HepG2 (cell line): ENCODE measurements at regions not wholly inside any gene's neighbourhood (a gene's known extent, or its start where the extent isn't known, plus 50 kb on each side); places are given as distances from the start of the nearest gene placed in this dataset.
A peak's percentile ranks its signal among the peaks of the same experiment; 100 is the strongest.

Experiments
- ATAC-seq: fragments of 200-7000 bp; cut with Tn5 transposase; 3 replicates; pipeline ENCODE4 v1.9.1; 2020; ENCODE audit warnings: mild to moderate bottlenecking, moderate library complexity
- BruUV-seq: library from RNA; stranded (reverse); fragments of 400-500 nt; replicated peaks from 2 replicates; lab custom pipeline; 2021; lab: Mats Ljungman, UMichigan
- CTCF ChIA-PET: fragments of 300-600 bp; formaldehyde crosslinking; extraction: SDS; loops from one replicate; lab custom pipeline; 2021; ENCODE audit warnings: low total read pairs, inconsistent platforms, low intra/inter-chr PET ratio; lab: Yijun Ruan, JAX
- POLR2A ChIA-PET: fragments of 350-600 bp; sonication (Branson Sonifier 250); formaldehyde crosslinking; loops from one replicate; lab custom pipeline; 2020; ENCODE audit warnings: antibody characterized with exemption, inconsistent platforms; lab: Yijun Ruan, JAX
- DNase-seq: peaks from one replicate; pipeline ENCODE4 v3.0.0-alpha.2; 2015; ENCODE audit warnings: low spot score
- FAIRE-seq: peaks from 3 replicates; lab custom pipeline; 2011; peaks lifted over from hg19 to GRCh38; lab: Jason Lieb, UNC
- H2AFZ ChIP-seq: one replicate; pipeline ENCODE4 v1.6.1; 2011; ENCODE audit warnings: low read length, inconsistent platforms
- H3K27ac ChIP-seq: fragments of 300-600 bp; 3 replicates; pipeline ENCODE4 v1.8.0; 2011; ENCODE audit warnings: mixed run types, mild to moderate bottlenecking, mixed read lengths, low read length, inconsistent platforms; ENCODE audit not compliant: insufficient read depth; ENCODE audit errors: extremely low read length
- H3K27me3 ChIP-seq, 2 experiments: fragments of 200-600 bp in 1 of 2; 2 replicates in 1 of 2; 3 replicates in 1 of 2; pipeline versions ENCODE4 v1.6.0 to v1.8.0; 2011; ENCODE audit warnings: low read length in 2 of 2, mild to moderate bottlenecking in 2 of 2, moderate library complexity in 2 of 2, inconsistent platforms in 1 of 2; ENCODE audit not compliant: insufficient read depth in 2 of 2, control insufficient read depth in 1 of 2
- H3K36me3 ChIP-seq, 2 experiments: fragments of 200-600 bp in 1 of 2; replicated peaks in 1 of 2; 2 replicates in 1 of 2; 3 replicates in 1 of 2; pipeline versions ENCODE4 v1.5.1 to v1.8.0; 2011; ENCODE audit warnings: low read length in 2 of 2, inconsistent platforms in 1 of 2; ENCODE audit not compliant: insufficient read depth in 2 of 2, control insufficient read depth in 1 of 2
- H3K4me1 ChIP-seq: 2 replicates; pipeline ENCODE4 v1.5.1; 2012; ENCODE audit warnings: low read length, inconsistent platforms; ENCODE audit not compliant: insufficient read depth
- H3K4me2 ChIP-seq: 2 replicates; pipeline ENCODE4 v1.6.0; 2011; ENCODE audit warnings: low read depth, low read length, inconsistent platforms
- H3K4me3 ChIP-seq, 3 experiments: fragments of 200-600 bp in 1 of 3; sonication (generic), shearing (Covaris generic) in 1 of 3; replicated peaks in 1 of 3; 2 replicates each; pipeline ENCODE4 v1.5.1; 2011 to 2016; ENCODE audit warnings: low read length in 3 of 3, inconsistent platforms in 2 of 3, low read depth in 2 of 3, mild to moderate bottlenecking in 2 of 3, control low read depth in 1 of 3, mixed read lengths in 1 of 3; ENCODE audit not compliant: insufficient read depth in 1 of 3
- H3K79me2 ChIP-seq: one replicate; pipeline ENCODE4 v1.6.1; 2011; ENCODE audit warnings: low read length, inconsistent platforms; ENCODE audit not compliant: insufficient read depth
- H3K9ac ChIP-seq: 2 replicates; pipeline ENCODE4 v1.6.0; 2011; ENCODE audit warnings: mild to moderate bottlenecking, low read depth, low read length, inconsistent platforms; ENCODE audit not compliant: insufficient read depth
- H3K9me3 ChIP-seq: 2 replicates; pipeline ENCODE4 v1.5.1; 2012; ENCODE audit warnings: mild to moderate bottlenecking, low read length
- H4K20me1 ChIP-seq: 2 replicates; pipeline ENCODE4 v1.6.0; 2011; ENCODE audit warnings: inconsistent platforms, mild to moderate bottlenecking, low read length, moderate library complexity; ENCODE audit not compliant: insufficient read depth
- ARID5B ChIP-seq: IDR thresholded peaks from 2 replicates; pipeline ENCODE4 v1.4.0; 2020; ENCODE audit warnings: mild to moderate bottlenecking, missing genetic modification reagents
- CBX2 ChIP-seq, 2 experiments: fragments of 200-600 bp in 1 of 2; sonication (generic); formaldehyde crosslinking in 1 of 2; IDR thresholded peaks; 2 replicates each; pipeline versions ENCODE4 v1.7.0 to v1.8.1; 2018 to 2022; ENCODE audit warnings: low read depth in 2 of 2, low read length in 1 of 2, mild to moderate bottlenecking in 1 of 2, missing genetic modification reagents in 1 of 2
- CENPX ChIP-seq: sonication (generic); formaldehyde crosslinking; IDR thresholded peaks from 2 replicates; pipeline ENCODE4 v1.9.0; 2021; ENCODE audit warnings: mild to moderate bottlenecking, missing genetic modification reagents, moderate library complexity
- CREM ChIP-seq, 2 experiments: sonication (generic) in 1 of 2; formaldehyde crosslinking in 1 of 2; IDR thresholded peaks; 2 replicates each; pipeline versions ENCODE4 v1.4.0 to v1.6.1; 2016 to 2020; ENCODE audit warnings: antibody characterized with exemption in 1 of 2, mild to moderate bottlenecking in 1 of 2, missing genetic modification reagents in 1 of 2
- ELF3 ChIP-seq: IDR thresholded peaks from 2 replicates; pipeline ENCODE4 v1.6.1; 2016; ENCODE audit warnings: missing genetic modification reagents, missing compliant biosample characterization
- FOXP4 ChIP-seq: sonication (generic); formaldehyde crosslinking; IDR thresholded peaks from 2 replicates; pipeline ENCODE4 v1.4.0; 2020; ENCODE audit warnings: missing genetic modification reagents
- LCORL ChIP-seq, 2 experiments: fragments of 450-650 bp in 1 of 2; sonication (generic) in 1 of 2; formaldehyde crosslinking in 1 of 2; IDR thresholded peaks; 2 replicates each; pipeline versions ENCODE4 v1.5.0 to v1.6.1; 2017 to 2020; ENCODE audit warnings: antibody characterized with exemption in 1 of 2, missing genetic modification reagents in 1 of 2
- MED13 ChIP-seq: sonication (generic); formaldehyde crosslinking; IDR thresholded peaks from 2 replicates; pipeline ENCODE4 v1.5.0; 2020; ENCODE audit warnings: missing genetic modification reagents
- NFIC ChIP-seq: IDR thresholded peaks from 2 replicates; pipeline ENCODE4 v1.6.1; 2012; ENCODE audit warnings: mild to moderate bottlenecking, low read length, inconsistent platforms
- SMAD3 ChIP-seq: sonication (generic); formaldehyde crosslinking; IDR thresholded peaks from 2 replicates; pipeline ENCODE4 v1.4.0; 2020; ENCODE audit warnings: missing genetic modification reagents
- SOX13 ChIP-seq, 3 experiments: fragments of 450-650 bp in 1 of 3; sonication (generic) in 1 of 3; formaldehyde crosslinking in 1 of 3; IDR thresholded peaks in 2 of 3; conservative IDR thresholded peaks in 1 of 3; 2 replicates each; pipeline versions ENCODE4 v1.5.0 to v1.6.1; 2016 to 2020; ENCODE audit warnings: antibody characterized with exemption in 1 of 3, mild to moderate bottlenecking in 1 of 3, missing compliant biosample characterization in 1 of 3, missing genetic modification reagents in 1 of 3, moderate library complexity in 1 of 3
- ZBTB10 ChIP-seq: sonication (generic); formaldehyde crosslinking; IDR thresholded peaks from 2 replicates; pipeline ENCODE4 v1.4.0; 2020; ENCODE audit warnings: missing genetic modification reagents, borderline replicate concordance
- ZNF777 ChIP-seq: sonication (generic); formaldehyde crosslinking; IDR thresholded peaks from 2 replicates; pipeline ENCODE4 v1.4.0; 2020; ENCODE audit warnings: missing genetic modification reagents
- in situ Hi-C: cut with HindIII; loops from 2 replicates; pipeline ENCODE4 v1.10.0; 2017; ENCODE audit warnings: low pct_unique_long_range_greater_than_20kb; ENCODE audit not compliant: extremely low pct_ligation_motif_present
- intact Hi-C: fragments of 100-400 bp; cut with micrococcal nuclease; formaldehyde crosslinking; loops from one replicate; pipeline ENCODE4 v1.10.0; 2022; ENCODE audit not compliant: unreplicated experiment

GRCh38 chr4:138398322-138398721 is 156.2 kb upstream of the SLC7A11 start:
- BruUV-seq, result no TSS peak
- FAIRE-seq (no peak), DNase-seq (peak; percentile 49), ATAC-seq (peak; percentile 100)
- H3K27ac ChIP-seq, result no peak overlapping the region
- ChIA-PET POLR2A (no interaction called here), CTCF (no interaction called here)
- no peaks in the 10 kb centered on the region for H3K9me3 ChIP-seq
- intact Hi-C loops (no loop called here), in situ Hi-C loops (no loop called here)
- H2AFZ ChIP-seq, result no peak overlapping the region
- no peaks in the 10 kb centered on the region for H4K20me1 ChIP-seq
- no peaks in the 10 kb centered on the region; a peak in 1 of 5 replicates for H3K27me3 ChIP-seq
- H3K36me3 ChIP-seq, result no peaks in the 10 kb centered on the region
- no peaks in the 10 kb centered on the region for H3K79me2 ChIP-seq
- H3K4me2 ChIP-seq, result 0 out of 2 replicates have a peak overlapping the region, but pooled peaks have one; percentile 27
- H3K4me3 ChIP-seq, result no peak overlapping the region
- H3K9ac ChIP-seq, result no peak overlapping the region
- H3K4me1 ChIP-seq, result peaks cover 16% of the 10 kb centered on the region
- no peak for TF ChIP-seq CENPX (CRISPR knock-in tag)
- TF ChIP-seq ARID5B (CRISPR knock-in tag), result peak; percentile 69
- peak; percentile 20; the same call in 1 of the 2 replicates for TF ChIP-seq CREM (IDR thresholded peaks at IDR 0.05)
- no peak for TF ChIP-seq CREM (CRISPR knock-in tag; IDR thresholded peaks at IDR 0.05)
- TF ChIP-seq ZBTB10 (CRISPR knock-in tag), result no peak
- TF ChIP-seq ELF3 (CRISPR knock-in tag), result peak; percentile 59
- no peak for TF ChIP-seq MED13
- no peak for TF ChIP-seq CBX2 (IDR thresholded peaks at IDR 0.05; ENCODE audit: low read depth, low read length)
- no peak for TF ChIP-seq CBX2 (CRISPR knock-in tag; IDR thresholded peaks at IDR 0.05; ENCODE audit: low read depth)
- peak; percentile 27; the same call in 1 of the 2 replicates for TF ChIP-seq SOX13 (IDR thresholded peaks at IDR 0.05)
- TF ChIP-seq SOX13 (CRISPR knock-in tag; conservative IDR thresholded peaks at IDR 0.05 in 1 of 2, IDR thresholded peaks at IDR 0.05 in 1 of 2), result peak in 1 of 2 experiments; percentile 76; a peak in 2 of 4 replicates
- peak; percentile 71 for TF ChIP-seq FOXP4 (CRISPR knock-in tag)
- peak; percentile 51; the same call in 1 of the 2 replicates for TF ChIP-seq NFIC
- no peak for TF ChIP-seq ZNF777 (CRISPR knock-in tag)
- no peak for TF ChIP-seq SMAD3
- TF ChIP-seq LCORL (IDR thresholded peaks at IDR 0.05), result no peak
- TF ChIP-seq LCORL (CRISPR knock-in tag; IDR thresholded peaks at IDR 0.05), result 0 out of 2 replicates have a peak, but pooled peaks have one; percentile 24
